ENCODE measurements at regions not wholly inside any gene's neighbourhood (a gene's known extent, or its start where the extent isn't known, plus 50 kb on each side); places are given as distances from the start of the nearest gene placed in this dataset.

- Histone ChIP-seq H3K23me2 (ENCODE audit: low read depth, low read length) (no peaks in the 10 kb centered on the region; the same call in 1 of the 2 replicates), H3K23ac (ENCODE audit: insufficient read length) (no peak overlapping the region), H2AK5ac (ENCODE audit: low read depth, low read length) (no peak overlapping the region), H3K9me3 (ENCODE audit: insufficient read depth in 2 of 2, low read depth in 1 of 2, low read length in 1 of 2) (no peaks in the 10 kb centered on the region), H3K79me2 (ENCODE audit: control insufficient read depth in 1 of 2, insufficient read depth in 2 of 2, low read length in 2 of 2) (no peaks in the 10 kb centered on the region), H3K18ac (ENCODE audit: extremely low read depth, low read length) (no peak overlapping the region), H3K36me3 (ENCODE audit: control insufficient read depth in 2 of 4, insufficient read depth in 4 of 4, low read length in 3 of 4) (no peaks in the 10 kb centered on the region), H4K20me1 (replicated peaks in 1 of 2; ENCODE audit: control insufficient read depth in 1 of 2, insufficient read depth in 2 of 2, low read length in 2 of 2) (no peaks in the 10 kb centered on the region), H4K91ac (replicated peaks; ENCODE audit: insufficient read length, low read length) (no peak overlapping the region), H2BK5ac (ENCODE audit: low read depth, low read length) (no peak overlapping the region), H3K4ac (replicated peaks; ENCODE audit: insufficient read length, low read depth, low read length) (no peak overlapping the region), H3K4me1 (replicated peaks in 1 of 4; ENCODE audit: control insufficient read depth in 3 of 4, insufficient read depth in 4 of 4, low read length in 3 of 4) (peaks cover 0 to 4% (median 2%) of the 10 kb centered on the region in 4 experiments; a peak in 1 of 7 replicates), H3K56ac (replicated peaks; ENCODE audit: insufficient read length, low read depth, low read length) (no peak overlapping the region), H2BK12ac (ENCODE audit: low read depth, low read length) (no peak overlapping the region), H4K8ac (ENCODE audit: extremely low read depth, insufficient read depth, low read length) (no peak overlapping the region), H3K9ac (replicated peaks in 1 of 4; ENCODE audit: extremely low read depth in 1 of 4, low read depth in 3 of 4, low read length in 3 of 4) (no peak overlapping the region), H4K5ac (ENCODE audit: insufficient read length, low read depth, low read length) (no peak overlapping the region), H3K27ac (ENCODE audit: low read depth, low read length) (no peak overlapping the region), H2BK120ac (replicated peaks; ENCODE audit: low read depth, low read length) (no peak overlapping the region), H3K79me1 (ENCODE audit: low read depth, low read length) (no peaks in the 10 kb centered on the region), H2AFZ (ENCODE audit: low read length) (no peak overlapping the region), H2BK15ac (ENCODE audit: low read length) (no peak overlapping the region), H3K4me2 (ENCODE audit: insufficient read depth in 1 of 2, low read depth in 2 of 2, low read length in 2 of 2) (no peak overlapping the region), H3K27me3 (replicated peaks in 1 of 4; ENCODE audit: control insufficient read depth in 3 of 4, extremely low read depth in 1 of 4, insufficient read depth in 3 of 4, low read length in 3 of 4) (peaks cover 0 to 2% (median 0%) of the 10 kb centered on the region in 4 experiments; a peak in 1 of 7 replicates), H2BK20ac (ENCODE audit: low read length) (no peak overlapping the region), H3K4me3 (ENCODE audit: extremely low read depth in 1 of 4, insufficient read depth in 2 of 4, low read depth in 3 of 4, low read length in 4 of 4) (no peak overlapping the region), H3K14ac (ENCODE audit: insufficient read length) (no peak overlapping the region)
- 97% methylated on average over 9 of the region's 9 CpGs; no CpG with 5 or more reads in 1 of the 2 experiments for WGBS, 2 experiments (ENCODE audit: extremely low coverage in 1 of 2, insufficient coverage in 1 of 2, insufficient read length in 1 of 2, insufficient replicate concordance in 2 of 2, low coverage in 1 of 2, low lambda C conversion rate in 2 of 2, missing lambda C conversion rate in 1 of 2)
- FAIRE-seq: no peak
- ChIA-PET CTCF (ENCODE audit: partially characterized antibody) (interaction anchor here (0.6 to 2.3 kb wide), 6 partner anchors 10 to 1889 kb away, joined by 3 to 6 read pairs (median 3); no protein-coding TSS in a partner anchor), POLR2A (ENCODE audit: partially characterized antibody) (no interaction called here)
- peak in 1 of 2 experiments; percentile 24 for DNase-seq (ENCODE audit: low read depth in 1 of 2, low spot score in 2 of 2)
- TF ChIP-seq SIN3A (conservative IDR thresholded peaks at IDR 0.05 in 1 of 2, IDR thresholded peaks at IDR 0.05 in 1 of 2; ENCODE audit: low read depth in 1 of 2, low read length in 2 of 2) (no peak), TCF12 (IDR thresholded peaks at IDR 0.05; ENCODE audit: low read depth, low read length) (no peak), TAF7 (optimal IDR thresholded peaks at IDR 0.05; ENCODE audit: borderline replicate concordance, low read depth, low read length) (no peak), CBX5 (IDR thresholded peaks at IDR 0.05; ENCODE audit: low read depth, low read length) (no peak), RNF2 (IDR thresholded peaks at IDR 0.05; ENCODE audit: borderline replicate concordance, low read depth, low read length, missing control alignments, poor library complexity, severe bottlenecking) (no peak)
Observed at GRCh38 chr7:41047789-41048191, 655.1 kb downstream of the INHBA start.
